ENCODE measurements at regions not wholly inside any gene's neighbourhood (a gene's known extent, or its start where the extent isn't known, plus 50 kb on each side); places are given as distances from the start of the nearest gene placed in this dataset.
"Not testable (repeated sequence)": the region's sequence is repeated elsewhere in the genome, so short reads cannot be mapped to it uniquely, and the experiment has no call there.

DNA sequence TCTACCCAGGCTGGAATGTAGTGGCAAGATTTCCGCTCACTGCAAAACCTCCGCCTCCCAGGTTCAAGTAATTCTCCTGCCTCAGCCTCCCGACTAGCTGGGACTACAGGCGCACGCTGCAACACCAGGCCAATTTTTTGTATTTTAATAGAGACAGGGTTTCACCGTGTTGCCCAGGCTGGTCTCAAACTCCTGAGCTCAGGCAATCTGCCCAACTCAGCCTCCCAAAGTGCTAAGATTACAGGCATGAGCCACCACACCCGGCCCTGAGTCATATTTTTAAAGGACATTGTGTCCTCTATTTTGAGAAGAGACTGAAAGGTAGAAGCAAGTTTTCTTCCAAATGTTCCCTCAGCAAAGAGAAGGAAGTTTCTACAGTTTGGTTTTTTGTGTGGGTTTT lies 227.1 kb downstream of the KCTD12 start:
- not testable (repeated sequence) for DNase-seq (ENCODE audit: low spot score)

DNA sequence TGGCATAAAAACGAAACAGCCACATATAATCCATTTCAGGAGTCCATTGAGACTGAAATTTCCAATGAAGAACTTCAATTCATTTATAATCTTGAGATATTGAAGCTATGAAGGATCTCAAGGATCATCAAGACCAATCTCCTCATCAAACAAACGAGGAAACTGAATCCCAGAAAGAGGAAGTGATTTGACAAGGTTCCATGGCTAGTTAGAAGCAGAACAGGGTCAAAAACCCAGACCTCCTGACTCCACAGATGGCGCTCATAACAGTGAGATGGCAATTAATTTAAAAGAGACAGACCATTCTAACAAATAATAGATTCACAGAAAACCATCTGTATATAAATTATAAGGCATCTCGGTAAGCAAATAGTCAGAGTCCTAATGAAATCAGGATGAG lies 229.7 kb downstream of the KCTD12 start:
- DNase-seq (ENCODE audit: low spot score), result no peak

- no peak for DNase-seq (ENCODE audit: low spot score)
These were observed 230.1 kb downstream of the KCTD12 start for GRCh38 chr13:76656056-76656455.

DNA sequence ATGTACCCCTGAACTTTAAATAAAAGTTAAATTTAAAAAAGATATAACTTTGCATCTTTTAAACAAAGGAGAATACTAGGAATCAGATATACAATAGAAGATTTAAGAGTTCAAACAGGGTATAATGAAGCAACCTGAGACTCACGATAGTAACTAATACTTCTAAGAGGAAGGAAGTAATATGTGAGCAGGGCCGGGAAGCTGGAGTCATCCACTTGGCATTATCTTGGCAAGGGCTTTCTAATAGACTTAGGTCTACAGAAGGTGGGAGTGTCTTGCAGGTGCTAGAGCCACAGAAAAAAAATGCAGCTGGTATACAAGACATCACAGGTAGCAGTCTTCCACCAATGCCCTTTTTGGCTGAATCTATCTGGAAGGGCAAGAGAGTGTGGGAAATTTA lies 231.9 kb downstream of the KCTD12 start:
- no peak for DNase-seq (ENCODE audit: low spot score)

DNA sequence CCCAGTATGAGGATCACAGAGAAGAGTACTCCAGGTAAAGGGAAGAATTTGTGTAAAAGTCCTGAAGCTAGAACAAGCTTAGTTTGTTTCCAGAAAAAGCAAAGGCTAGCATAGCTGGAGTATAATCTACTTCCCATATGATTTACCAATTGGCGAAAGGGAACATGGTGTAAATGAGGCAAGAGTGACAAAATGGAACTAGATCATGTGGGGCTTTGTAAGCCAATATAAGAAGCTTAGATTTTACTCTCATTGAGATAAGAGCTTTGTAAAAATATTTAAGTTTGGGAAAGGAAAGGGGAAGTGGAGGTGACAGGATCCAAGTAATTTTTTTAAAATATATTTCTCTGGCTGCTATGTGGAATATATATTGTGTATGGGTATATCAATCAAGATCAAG lies 234.9 kb downstream of the KCTD12 start:
- DNase-seq (ENCODE audit: low spot score), result no peak

GRCh38 chr13:76647550-76647949 lies 238.7 kb downstream of the KCTD12 start:
- DNase-seq (ENCODE audit: low spot score), result no peak

DNA sequence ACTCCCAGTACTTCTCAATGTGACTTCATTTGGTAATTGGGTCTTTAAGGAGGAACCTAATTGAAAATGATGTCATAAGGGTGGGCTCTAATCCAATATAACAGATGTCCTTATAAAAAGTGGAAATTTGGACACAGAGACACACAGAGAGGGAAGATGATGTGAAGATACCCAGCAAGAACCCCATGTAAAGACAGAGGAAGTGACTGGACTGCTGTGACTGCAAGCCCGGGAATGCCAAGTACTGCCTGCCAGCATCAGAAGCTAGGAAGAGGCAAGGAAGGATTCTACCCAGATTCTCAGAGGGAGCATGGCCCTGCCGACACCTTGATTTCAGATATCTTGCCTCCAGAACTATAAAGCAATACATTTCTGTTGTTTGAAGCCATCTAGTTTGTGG lies 239.3 kb downstream of the KCTD12 start:
- DNase-seq (ENCODE audit: low spot score), result no peak

DNA sequence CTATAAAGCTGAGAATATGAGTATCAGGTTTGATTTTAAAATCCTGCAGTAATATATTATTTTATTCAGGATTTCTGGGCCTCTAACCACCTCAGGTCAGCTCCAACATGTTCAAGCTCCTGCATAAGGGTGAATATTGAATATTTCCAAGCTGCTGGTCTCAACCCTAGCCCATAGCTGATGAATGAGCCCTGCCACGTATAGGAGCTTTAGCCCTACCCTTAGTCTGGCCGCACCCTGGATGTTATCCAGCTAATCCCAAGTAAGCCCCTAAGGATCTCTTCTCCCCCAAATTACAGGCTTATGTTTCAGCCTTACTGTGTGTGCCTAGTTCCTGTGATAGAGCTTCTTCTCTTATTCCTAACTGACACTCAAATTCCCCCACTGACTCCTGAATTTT lies 240.6 kb downstream of the KCTD12 start:
- DNase-seq (ENCODE audit: low spot score), result no peak

DNA sequence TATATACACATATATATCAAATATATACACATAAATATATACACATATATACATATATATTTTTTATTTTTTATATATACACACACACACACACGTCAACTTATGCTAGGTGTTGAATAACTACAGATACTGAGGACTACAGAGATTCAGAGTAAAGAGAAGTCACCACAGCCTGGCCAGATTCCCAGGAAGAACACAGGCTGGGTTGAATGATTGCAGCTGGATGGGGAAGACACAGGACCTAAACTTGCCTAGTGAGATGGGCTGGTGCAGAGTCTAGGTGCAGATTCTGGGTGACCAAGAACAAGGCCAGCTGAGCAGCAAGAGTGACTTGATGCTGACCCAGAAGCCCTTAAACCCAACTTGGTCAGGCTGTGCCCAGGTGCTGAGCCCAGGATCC lies 241.3 kb downstream of the KCTD12 start:
- no peak for DNase-seq (ENCODE audit: low spot score)

- no peak for DNase-seq (ENCODE audit: low spot score)
These were observed 242.6 kb downstream of the KCTD12 start for GRCh38 chr13:76643596-76643995.

DNA sequence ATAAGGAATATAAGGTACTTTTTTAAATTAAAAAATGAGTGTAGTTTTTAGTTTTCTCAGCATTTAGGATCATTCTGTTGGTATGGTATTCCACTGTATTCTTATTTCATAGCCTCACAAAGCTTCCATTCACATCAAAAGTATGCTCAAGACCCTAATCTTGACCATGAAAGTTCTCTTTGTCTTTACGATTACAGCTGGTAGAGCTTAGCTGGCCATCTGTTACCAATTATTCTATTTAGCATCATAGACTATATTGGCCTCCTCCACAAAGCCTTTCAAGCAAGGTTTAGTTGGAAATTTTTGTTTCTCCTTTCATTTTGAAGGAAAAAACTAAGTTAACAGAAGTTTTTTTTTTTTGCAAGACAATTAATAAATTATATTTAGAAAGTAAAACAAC lies 245.1 kb downstream of the KCTD12 start:
- DNase-seq (ENCODE audit: low spot score), result no peak

DNA sequence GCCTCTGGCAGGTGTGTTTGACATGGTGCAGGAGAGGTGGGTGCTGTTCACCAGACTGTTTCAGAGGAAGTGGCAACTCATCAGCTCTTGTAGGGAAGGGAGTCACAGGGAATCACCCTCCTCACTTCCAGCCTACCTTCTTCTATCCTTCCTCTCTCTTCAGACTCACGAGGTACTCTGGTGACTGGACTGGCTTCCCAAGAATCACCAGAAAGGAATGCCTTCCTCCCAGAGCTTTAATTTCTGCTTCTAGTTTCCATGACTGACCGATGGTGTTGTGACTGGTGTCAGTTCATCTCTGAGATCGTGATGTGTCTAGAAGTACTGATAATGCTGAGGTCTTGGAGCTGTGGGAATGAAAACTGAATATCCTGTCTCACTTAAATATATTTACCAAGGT lies 247.3 kb downstream of the KCTD12 start:
- DNase-seq (ENCODE audit: low spot score), result no peak

DNA sequence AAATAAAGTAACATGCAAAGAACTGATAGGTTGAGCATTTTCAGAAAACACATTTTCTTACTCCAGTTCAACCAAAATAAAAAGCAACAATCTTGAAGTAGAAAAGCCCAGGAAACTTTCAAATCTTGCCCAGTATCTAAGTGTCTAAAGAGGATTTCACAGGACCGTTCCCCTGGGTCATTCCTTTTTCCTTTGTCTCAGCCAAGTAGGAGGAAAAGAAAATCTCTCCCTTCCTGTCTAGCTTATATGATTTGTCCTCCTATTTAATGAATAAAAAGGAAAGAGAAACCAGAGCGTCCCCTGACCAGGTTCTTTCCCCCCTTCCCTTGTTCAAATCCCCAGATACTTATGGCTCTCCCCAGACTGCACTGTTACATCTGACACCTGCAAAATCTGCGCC lies 248.0 kb downstream of the KCTD12 start:
- no peak for DNase-seq (ENCODE audit: low spot score)

- no peak for DNase-seq (ENCODE audit: low spot score)
These were observed 248.5 kb downstream of the KCTD12 start for GRCh38 chr13:76637641-76638141.

GRCh38 chr13:76636829-76637228 lies 249.4 kb downstream of the KCTD12 start:
- no peak for DNase-seq (ENCODE audit: low spot score)

GRCh38 chr13:76635232-76636230 lies 250.7 kb downstream of the KCTD12 start:
- no peak for DNase-seq (ENCODE audit: low spot score)

DNA sequence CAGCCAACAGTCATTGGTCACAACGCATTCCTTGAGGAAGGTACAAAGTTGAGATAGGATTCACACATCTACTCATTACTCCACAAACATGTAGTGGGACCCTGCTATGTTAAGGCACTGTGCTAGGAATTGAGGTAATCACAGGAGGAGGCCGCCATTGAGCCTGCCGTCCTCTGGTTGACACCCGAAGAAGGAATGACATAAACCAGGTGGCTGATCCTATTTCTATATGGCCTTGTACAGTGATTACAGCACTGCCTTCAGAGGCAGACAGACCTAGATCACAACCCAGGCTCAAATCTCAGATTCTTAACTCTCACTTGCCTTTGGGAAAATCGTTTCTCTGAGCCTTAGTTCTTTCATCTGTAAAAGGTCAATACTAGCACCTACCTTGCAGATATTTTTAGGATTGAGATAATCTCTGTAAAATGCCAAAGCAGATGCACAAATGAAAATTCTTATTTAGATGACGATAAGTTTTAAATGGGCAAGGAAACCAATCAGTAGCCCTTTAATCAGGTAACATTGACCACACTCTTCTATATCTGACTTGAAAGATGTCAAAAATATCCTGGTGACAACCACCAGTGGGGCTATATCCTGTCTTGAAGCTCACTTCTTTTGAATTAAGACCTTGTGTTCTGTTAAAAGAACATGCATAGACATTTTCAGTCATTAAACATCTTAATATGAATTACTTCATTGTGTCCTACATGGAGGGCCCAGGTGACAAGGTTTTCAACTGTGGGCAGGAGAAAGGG lies 251.6 kb downstream of the KCTD12 start:
- no peak for DNase-seq (ENCODE audit: low spot score)

DNA sequence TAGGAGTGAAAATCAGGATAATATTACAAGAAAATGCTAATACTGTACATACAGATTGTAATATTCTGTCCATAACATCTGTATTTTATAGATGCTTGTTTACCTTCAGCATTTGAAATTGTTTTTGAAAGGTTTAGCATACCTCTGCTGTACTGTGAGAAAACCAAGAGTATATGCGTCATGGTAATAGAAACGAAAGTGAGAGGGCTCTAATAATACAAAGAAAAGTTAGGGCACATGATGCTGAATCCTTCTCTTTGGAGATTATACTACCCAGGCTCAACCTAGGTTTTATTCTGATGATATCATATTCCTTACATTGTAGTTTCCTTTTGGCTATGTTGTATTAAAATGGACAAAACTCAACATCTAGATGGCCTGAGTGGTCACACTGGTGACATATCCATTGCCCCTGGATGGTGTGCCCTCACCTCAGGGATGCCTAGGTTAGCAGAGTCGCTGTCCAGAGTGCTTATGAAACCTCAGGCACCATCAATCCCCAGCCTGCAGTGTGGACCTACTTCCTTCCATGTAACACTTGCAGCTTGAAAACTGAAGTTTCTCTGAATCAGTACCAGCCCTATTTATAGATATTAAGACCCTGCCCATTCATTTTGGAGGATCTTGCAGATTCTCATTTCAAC lies 253.7 kb downstream of the KCTD12 start:
- no peak for DNase-seq (ENCODE audit: low spot score)

DNA sequence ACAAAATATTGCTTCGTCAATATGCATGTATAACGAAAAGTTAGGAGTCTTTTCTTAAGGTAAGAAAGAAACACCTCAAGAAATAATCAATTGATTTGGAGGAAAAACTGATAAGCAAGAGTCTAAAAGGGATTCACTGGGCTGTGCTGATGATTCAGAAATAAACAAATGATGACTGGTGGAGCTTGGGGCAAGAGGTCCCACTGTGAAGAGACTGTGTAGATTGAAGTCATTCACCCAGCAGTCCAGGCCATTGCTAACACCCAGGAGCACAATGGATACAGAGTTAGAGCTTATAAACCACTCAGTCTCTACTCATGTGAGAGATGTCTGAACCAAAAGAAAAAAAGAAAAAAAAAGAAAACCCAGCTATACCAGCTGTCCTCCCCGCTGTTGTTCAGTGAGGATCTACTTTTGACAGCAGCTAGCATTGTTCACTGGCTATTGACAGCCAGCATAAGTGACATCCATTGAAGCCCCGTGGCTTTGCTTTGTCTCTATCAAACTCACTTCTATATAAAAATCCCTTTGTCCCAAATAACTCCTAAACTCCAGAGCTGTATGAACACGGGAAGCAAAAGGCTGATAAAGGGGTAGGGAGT lies 255.5 kb downstream of the KCTD12 start:
- no peak for DNase-seq (ENCODE audit: low spot score)

GRCh38 chr13:76622315-76623040 lies 263.7 kb downstream of the KCTD12 start:
- no peak for DNase-seq (ENCODE audit: low spot score)

DNA sequence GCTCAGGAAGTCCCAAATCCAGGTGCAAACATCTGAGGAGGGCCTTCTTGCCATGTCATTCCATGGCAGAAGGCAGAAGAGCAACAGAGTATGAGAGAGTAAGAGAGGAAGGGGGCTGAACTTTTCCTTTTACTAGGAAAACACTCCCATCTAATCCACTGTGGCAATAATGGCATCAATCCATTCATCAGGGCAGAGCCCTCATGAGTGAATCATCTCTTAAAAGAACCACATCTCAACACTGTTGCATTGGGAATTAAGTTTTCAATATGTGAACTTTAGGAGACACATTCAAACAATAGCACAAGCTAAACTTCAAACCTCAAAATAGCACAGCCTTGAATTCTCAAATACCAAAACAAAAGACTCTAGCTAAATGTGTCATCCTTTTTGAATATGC lies 264.5 kb downstream of the KCTD12 start:
- DNase-seq (ENCODE audit: low spot score), result no peak
